ENCODE measurements at regions not wholly inside any gene's neighbourhood (a gene's known extent, or its start where the extent isn't known, plus 50 kb on each side); places are given as distances from the start of the nearest gene placed in this dataset.

GRCh38 chr11:96483374-96483955 lies 93.7 kb downstream of the JRKL start:
- Histone ChIP-seq H4K20me1 (replicated peaks; ENCODE audit: control insufficient read depth, insufficient read depth, low read length) (no peaks in the 10 kb centered on the region), H3K27me3 (ENCODE audit: control insufficient read depth in 2 of 2, insufficient read depth in 2 of 2, low read length in 2 of 2) (no peaks in the 10 kb centered on the region), H3K4me1 (replicated peaks in 1 of 2; ENCODE audit: control insufficient read depth in 2 of 2, insufficient read depth in 2 of 2, low read length in 2 of 2) (peaks cover 0 to 28% of the 10 kb centered on the region in 2 experiments; a peak in 4 of 5 replicates), H3K9me1 (ENCODE audit: control insufficient read depth, insufficient read depth, low read length) (no peaks in the 10 kb centered on the region), H3K36me3 (ENCODE audit: control insufficient read depth, insufficient read depth, low read length) (peaks cover 6% of the 10 kb centered on the region; the same call in 1 of the 3 replicates), H2AFZ (ENCODE audit: low read depth, low read length) (no peak overlapping the region), H3K79me2 (ENCODE audit: control insufficient read depth, insufficient read depth, low read length) (peaks cover 26% of the 10 kb centered on the region), H3K4me2 (ENCODE audit: insufficient read depth, low read length) (no peak overlapping the region), H3K4me3 (no peak overlapping the region), H3K9ac (ENCODE audit: insufficient read depth in 1 of 2, low read depth in 2 of 2, low read length in 2 of 2) (no peak overlapping the region), H3K9me3 (replicated peaks; ENCODE audit: control insufficient read depth, insufficient read depth, low read depth, low read length) (no peaks in the 10 kb centered on the region; the same call in 1 of the 2 replicates), H3K27ac (ENCODE audit: extremely low read depth, low read depth, low read length) (no peak overlapping the region)
- CTCF ChIA-PET (ENCODE audit: low intra/inter-chr PET ratio) = no interaction called here
- intact Hi-C loops (cut with micrococcal nuclease) = no loop called here
- in situ Hi-C loops (cut with MboI) = no loop called here
- no TSS peak for BruUV-seq (replicated peaks)
- DNase-seq (ENCODE audit: extremely low read depth in 1 of 4, low spot score in 3 of 4) (peak in 1 of 4 experiments; percentile 43), FAIRE-seq (no peak), ATAC-seq (no peak)
- POLR2A ChIA-PET = interaction anchor here (1.0 to 1.3 kb wide), 2 partner anchors 19 to 20 kb away, joined by 3 to 6 read pairs; no protein-coding TSS in a partner anchor
- TF ChIP-seq PBX2 (CRISPR knock-in tag; IDR thresholded peaks at IDR 0.05; ENCODE audit: low read depth) (no peak), PBX2 (tag; conservative IDR thresholded peaks at IDR 0.05; ENCODE audit: low read depth) (peak; percentile 83), SMARCA4 (IDR thresholded peaks at IDR 0.05) (peak; percentile 64; the same call in 1 of the 2 replicates), JUN (IDR thresholded peaks at IDR 0.05; ENCODE audit: borderline replicate concordance, low read depth, low read length) (0 out of 2 replicates have a peak, but pooled peaks have one; percentile 15), JUN (CRISPR knock-in tag; IDR thresholded peaks at IDR 0.05; ENCODE audit: borderline replicate concordance) (no peak), ARID1B (IDR thresholded peaks at IDR 0.05) (peak; percentile 50), CBFA2T3 (IDR thresholded peaks at IDR 0.05) (peak; percentile 16; the same call in 1 of the 2 replicates), PKNOX1 (IDR thresholded peaks at IDR 0.05) (peak; percentile 65), JUND (IDR thresholded peaks at IDR 0.05; ENCODE audit: borderline replicate concordance, low read depth, low read length) (peak; percentile 80), JUND (tag; IDR thresholded peaks at IDR 0.05; ENCODE audit: borderline replicate concordance, low read depth, low read length) (peak; percentile 79; the same call in 1 of the 3 replicates), DPF2 (IDR thresholded peaks at IDR 0.05) (peak; percentile 57; the same call in 1 of the 2 replicates)

Measured in K562 (cell line).